GM12878 (cell line): ENCODE measurements at regions not wholly inside any gene's neighbourhood (a gene's known extent, or its start where the extent isn't known, plus 50 kb on each side); places are given as distances from the start of the nearest gene placed in this dataset.
A peak's percentile ranks its signal among the peaks of the same experiment; 100 is the strongest.

Experiments
- ATAC-seq: fragments of 200-7000 bp; cut with Tn5 transposase; 3 replicates; pipeline ENCODE4 v1.9.1; 2020; ENCODE audit warnings: mild to moderate bottlenecking, moderate library complexity
- BruUV-seq: library from RNA; stranded (reverse); fragments of 400-500 nt; replicated peaks from 2 replicates; lab custom pipeline; 2021; lab: Mats Ljungman, UMichigan
- CTCF ChIA-PET: fragments of 300-600 bp; sonication (Branson Sonifier 250); formaldehyde crosslinking; extraction: SDS; loops from one replicate; lab custom pipeline; 2021; ENCODE audit warnings: inconsistent platforms; lab: Yijun Ruan, JAX
- POLR2A ChIA-PET: fragments of 350-600 bp; formaldehyde crosslinking; extraction: SDS; loops from one replicate; lab custom pipeline; 2021; ENCODE audit warnings: inconsistent platforms; lab: Charles Lee
- RAD21 ChIA-PET: fragments of 300-600 bp; sonication (Branson Sonifier 250); formaldehyde crosslinking; loops from one replicate; lab custom pipeline; 2023; ENCODE audit warnings: antibody characterized with exemption; ENCODE audit not compliant: unreplicated experiment; lab: Charles Lee
- SMC1A ChIA-PET: fragments of 300-600 bp; sonication (Branson Sonifier 250); formaldehyde crosslinking; loops from one replicate; lab custom pipeline; 2023; ENCODE audit not compliant: unreplicated experiment, uncharacterized antibody; lab: Charles Lee
- DNase-seq: peaks from one replicate; pipeline ENCODE4 v3.0.0-alpha.2; 2011; ENCODE audit warnings: low read depth, low spot score
- FAIRE-seq: peaks from 3 replicates; lab custom pipeline; 2011; peaks lifted over from hg19 to GRCh38; lab: Jason Lieb, UNC
- H2AFZ ChIP-seq: 2 replicates; pipeline ENCODE4 v1.6.0; 2011; ENCODE audit warnings: low read depth, low read length, control low read depth; ENCODE audit not compliant: control insufficient read depth
- H3K27ac ChIP-seq: 2 replicates; pipeline ENCODE4 v1.5.1; 2011; ENCODE audit warnings: control low read depth; ENCODE audit not compliant: control insufficient read depth, insufficient read depth
- H3K27me3 ChIP-seq, 2 experiments: replicated peaks in 1 of 2; 2 replicates each; pipeline versions ENCODE4 v1.6.0 to v1.6.1; 2011; ENCODE audit warnings: low read length in 1 of 2; ENCODE audit not compliant: control insufficient read depth in 2 of 2, insufficient read depth in 2 of 2
- H3K36me3 ChIP-seq, 2 experiments: 2 replicates each; pipeline ENCODE4 v1.5.1; 2011; ENCODE audit warnings: low read length in 1 of 2; ENCODE audit not compliant: control insufficient read depth in 2 of 2, insufficient read depth in 2 of 2
- H3K4me1 ChIP-seq: 2 replicates; pipeline ENCODE4 v1.6.1; 2011; ENCODE audit warnings: mild to moderate bottlenecking, low read length, moderate library complexity, mixed read lengths; ENCODE audit not compliant: control insufficient read depth, insufficient read depth
- H3K4me2 ChIP-seq: 2 replicates; pipeline ENCODE4 v1.6.0; 2011; ENCODE audit warnings: control low read depth; ENCODE audit not compliant: control insufficient read depth, insufficient read depth
- H3K4me3 ChIP-seq: fragments of 200-600 bp; sonication (generic); 2 replicates; pipeline ENCODE4 v1.5.1; 2016
- H3K79me2 ChIP-seq: 2 replicates; pipeline ENCODE4 v1.6.0; 2011; ENCODE audit warnings: low read length; ENCODE audit not compliant: control insufficient read depth, insufficient read depth
- H3K9ac ChIP-seq: 2 replicates; pipeline ENCODE4 v1.8.0; 2011; ENCODE audit warnings: low read length, control low read depth, mixed read lengths; ENCODE audit not compliant: control insufficient read depth, insufficient read depth
- H3K9me3 ChIP-seq: replicated peaks from 3 replicates; pipeline ENCODE4 v1.5.1; 2011; ENCODE audit warnings: mild to moderate bottlenecking, low read length; ENCODE audit not compliant: control insufficient read depth, insufficient read depth
- H4K20me1 ChIP-seq: 2 replicates; pipeline ENCODE4 v1.6.0; 2011; ENCODE audit not compliant: control insufficient read depth, insufficient read depth
- CREB1 ChIP-seq: IDR thresholded peaks from 2 replicates; pipeline ENCODE4 v1.6.1; 2012; ENCODE audit warnings: low read depth, mild to moderate bottlenecking, inconsistent platforms
- FOXM1 ChIP-seq: IDR thresholded peaks from 2 replicates; pipeline ENCODE4 v1.6.1; 2012; ENCODE audit warnings: low read depth, mild to moderate bottlenecking, inconsistent platforms, low read length, moderate library complexity
- IKZF1 ChIP-seq: fragments of 450-650 bp; conservative IDR thresholded peaks from 2 replicates; pipeline ENCODE4 v1.6.1; 2017; ENCODE audit warnings: antibody characterized with exemption, mild to moderate bottlenecking
- LARP7 ChIP-seq: fragments of 450-650 bp; IDR thresholded peaks from 2 replicates; pipeline ENCODE4 v1.6.1; 2017; ENCODE audit warnings: mild to moderate bottlenecking
- MEF2A ChIP-seq: IDR thresholded peaks from 2 replicates; pipeline ENCODE4 v1.6.1; 2011; ENCODE audit warnings: low read depth, mild to moderate bottlenecking, low read length, moderate library complexity; ENCODE audit not compliant: insufficient read depth
- NFIC ChIP-seq: IDR thresholded peaks from 2 replicates; pipeline ENCODE4 v1.6.1; 2012; ENCODE audit warnings: low read depth, mild to moderate bottlenecking, inconsistent platforms, low read length, moderate library complexity
- POLR2A ChIP-seq: IDR thresholded peaks from 2 replicates; pipeline ENCODE4 v1.6.1; 2011; ENCODE audit warnings: low read depth, mild to moderate bottlenecking, low read length
- SUZ12 ChIP-seq: fragments of 200-600 bp; sonication (generic); IDR thresholded peaks from one replicate; pipeline ENCODE4 v1.6.1; 2018; ENCODE audit warnings: antibody characterized with exemption, mild to moderate bottlenecking; ENCODE audit not compliant: unreplicated experiment
- ZSCAN29 ChIP-seq: fragments of 450-650 bp; IDR thresholded peaks from 2 replicates; pipeline ENCODE4 v1.6.1; 2017; ENCODE audit warnings: mild to moderate bottlenecking, moderate library complexity
- WGBS: methylation state at CpG from one replicate; pipeline ENCODE4 v1.1.6; 2016; ENCODE audit warnings: low lambda C conversion rate; ENCODE audit not compliant: insufficient replicate concordance, insufficient coverage; ENCODE audit errors: missing lambda C conversion rate; 5-methylcytosine and 5-hydroxymethylcytosine counted together
- in situ Hi-C: fragments of 300-500 bp; cut with MboI; formaldehyde crosslinking; loops from 9 replicates; pipeline ENCODE4 v1.14.3; 2018; ENCODE audit warnings: mixed read lengths
- intact Hi-C: fragments of 100-400 bp; cut with micrococcal nuclease; formaldehyde crosslinking; loops from one replicate; pipeline ENCODE4 v1.14.2; 2022; ENCODE audit not compliant: unreplicated experiment
- TF ChIP-seq, protein P1 (sequence below): IDR thresholded peaks from 2 replicates; pipeline ENCODE4 v1.6.1; 2012; ENCODE audit warnings: mild to moderate bottlenecking, low read depth, low read length
- TF ChIP-seq, protein P2 (sequence below): fragments of 450-650 bp; IDR thresholded peaks from 2 replicates; pipeline ENCODE4 v1.6.1; 2017; ENCODE audit warnings: borderline replicate concordance
- TF ChIP-seq, protein P3 (sequence below): fragments of 450-650 bp; formaldehyde crosslinking; IDR thresholded peaks from 2 replicates; pipeline ENCODE4 v1.5.0; 2022; ENCODE audit warnings: mild to moderate bottlenecking, missing genetic modification characterization
- TF ChIP-seq, protein P4 (sequence below): IDR thresholded peaks from 2 replicates; pipeline ENCODE4 v1.6.1; 2012; ENCODE audit warnings: low read length, inconsistent platforms

DNA sequence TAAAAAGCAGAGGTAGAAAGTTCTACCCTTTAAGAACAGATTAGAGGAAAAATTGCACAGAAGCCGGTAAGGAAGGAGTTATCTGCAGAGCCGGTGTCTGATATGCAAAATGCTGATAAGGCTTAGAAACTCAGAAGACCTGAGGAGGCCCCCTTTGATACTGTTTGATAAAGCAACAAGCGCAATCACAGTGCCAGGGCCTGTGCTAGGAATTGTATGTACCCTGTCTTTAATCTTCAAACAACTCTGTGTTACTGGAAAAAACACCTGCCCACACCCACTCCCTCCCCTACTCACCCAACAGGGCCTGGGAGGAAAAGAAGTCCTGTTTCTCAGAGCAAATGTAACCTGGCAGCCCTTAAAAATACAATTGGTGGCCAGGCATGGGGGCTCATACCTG lies 112.7 kb upstream of the FUT8 start:
- no TSS peak for BruUV-seq
- Histone ChIP-seq H3K9ac (peak overlapping the region; percentile 68), H3K36me3 (no peaks in the 10 kb centered on the region), H3K27me3 (no peaks in the 10 kb centered on the region), H3K9me3 (no peaks in the 10 kb centered on the region), H3K4me2 (peak overlapping the region; percentile 62), H3K79me2 (peaks cover 47% of the 10 kb centered on the region), H3K4me3 (peak overlapping the region; percentile 41; the same call in 1 of the 2 replicates), H3K4me1 (peaks cover 32% of the 10 kb centered on the region), H4K20me1 (no peaks in the 10 kb centered on the region), H2AFZ (no peak overlapping the region), H3K27ac (peak overlapping the region; percentile 76)
- DNase-seq (no peak), ATAC-seq (no peak), FAIRE-seq (no peak)
- POLR2A ChIA-PET: interaction anchor here (0.6 to 3.3 kb wide), 4 partner anchors 20 to 202 kb away, joined by 3 to 20 read pairs (median 4); no protein-coding TSS in a partner anchor
- TF ChIP-seq, protein P1, sequence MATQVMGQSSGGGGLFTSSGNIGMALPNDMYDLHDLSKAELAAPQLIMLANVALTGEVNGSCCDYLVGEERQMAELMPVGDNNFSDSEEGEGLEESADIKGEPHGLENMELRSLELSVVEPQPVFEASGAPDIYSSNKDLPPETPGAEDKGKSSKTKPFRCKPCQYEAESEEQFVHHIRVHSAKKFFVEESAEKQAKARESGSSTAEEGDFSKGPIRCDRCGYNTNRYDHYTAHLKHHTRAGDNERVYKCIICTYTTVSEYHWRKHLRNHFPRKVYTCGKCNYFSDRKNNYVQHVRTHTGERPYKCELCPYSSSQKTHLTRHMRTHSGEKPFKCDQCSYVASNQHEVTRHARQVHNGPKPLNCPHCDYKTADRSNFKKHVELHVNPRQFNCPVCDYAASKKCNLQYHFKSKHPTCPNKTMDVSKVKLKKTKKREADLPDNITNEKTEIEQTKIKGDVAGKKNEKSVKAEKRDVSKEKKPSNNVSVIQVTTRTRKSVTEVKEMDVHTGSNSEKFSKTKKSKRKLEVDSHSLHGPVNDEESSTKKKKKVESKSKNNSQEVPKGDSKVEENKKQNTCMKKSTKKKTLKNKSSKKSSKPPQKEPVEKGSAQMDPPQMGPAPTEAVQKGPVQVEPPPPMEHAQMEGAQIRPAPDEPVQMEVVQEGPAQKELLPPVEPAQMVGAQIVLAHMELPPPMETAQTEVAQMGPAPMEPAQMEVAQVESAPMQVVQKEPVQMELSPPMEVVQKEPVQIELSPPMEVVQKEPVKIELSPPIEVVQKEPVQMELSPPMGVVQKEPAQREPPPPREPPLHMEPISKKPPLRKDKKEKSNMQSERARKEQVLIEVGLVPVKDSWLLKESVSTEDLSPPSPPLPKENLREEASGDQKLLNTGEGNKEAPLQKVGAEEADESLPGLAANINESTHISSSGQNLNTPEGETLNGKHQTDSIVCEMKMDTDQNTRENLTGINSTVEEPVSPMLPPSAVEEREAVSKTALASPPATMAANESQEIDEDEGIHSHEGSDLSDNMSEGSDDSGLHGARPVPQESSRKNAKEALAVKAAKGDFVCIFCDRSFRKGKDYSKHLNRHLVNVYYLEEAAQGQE: no peak
- TF ChIP-seq NFIC: no peak
- no peak for TF ChIP-seq LARP7
- no peak for TF ChIP-seq FOXM1
- no peak for TF ChIP-seq SUZ12
- TF ChIP-seq, protein P2, sequence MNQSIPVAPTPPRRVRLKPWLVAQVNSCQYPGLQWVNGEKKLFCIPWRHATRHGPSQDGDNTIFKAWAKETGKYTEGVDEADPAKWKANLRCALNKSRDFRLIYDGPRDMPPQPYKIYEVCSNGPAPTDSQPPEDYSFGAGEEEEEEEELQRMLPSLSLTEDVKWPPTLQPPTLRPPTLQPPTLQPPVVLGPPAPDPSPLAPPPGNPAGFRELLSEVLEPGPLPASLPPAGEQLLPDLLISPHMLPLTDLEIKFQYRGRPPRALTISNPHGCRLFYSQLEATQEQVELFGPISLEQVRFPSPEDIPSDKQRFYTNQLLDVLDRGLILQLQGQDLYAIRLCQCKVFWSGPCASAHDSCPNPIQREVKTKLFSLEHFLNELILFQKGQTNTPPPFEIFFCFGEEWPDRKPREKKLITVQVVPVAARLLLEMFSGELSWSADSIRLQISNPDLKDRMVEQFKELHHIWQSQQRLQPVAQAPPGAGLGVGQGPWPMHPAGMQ: no peak
- no peak for TF ChIP-seq CREB1
- no peak for TF ChIP-seq POLR2A
- TF ChIP-seq ZSCAN29: no peak
- TF ChIP-seq MEF2A: no peak
- TF ChIP-seq, protein P3, sequence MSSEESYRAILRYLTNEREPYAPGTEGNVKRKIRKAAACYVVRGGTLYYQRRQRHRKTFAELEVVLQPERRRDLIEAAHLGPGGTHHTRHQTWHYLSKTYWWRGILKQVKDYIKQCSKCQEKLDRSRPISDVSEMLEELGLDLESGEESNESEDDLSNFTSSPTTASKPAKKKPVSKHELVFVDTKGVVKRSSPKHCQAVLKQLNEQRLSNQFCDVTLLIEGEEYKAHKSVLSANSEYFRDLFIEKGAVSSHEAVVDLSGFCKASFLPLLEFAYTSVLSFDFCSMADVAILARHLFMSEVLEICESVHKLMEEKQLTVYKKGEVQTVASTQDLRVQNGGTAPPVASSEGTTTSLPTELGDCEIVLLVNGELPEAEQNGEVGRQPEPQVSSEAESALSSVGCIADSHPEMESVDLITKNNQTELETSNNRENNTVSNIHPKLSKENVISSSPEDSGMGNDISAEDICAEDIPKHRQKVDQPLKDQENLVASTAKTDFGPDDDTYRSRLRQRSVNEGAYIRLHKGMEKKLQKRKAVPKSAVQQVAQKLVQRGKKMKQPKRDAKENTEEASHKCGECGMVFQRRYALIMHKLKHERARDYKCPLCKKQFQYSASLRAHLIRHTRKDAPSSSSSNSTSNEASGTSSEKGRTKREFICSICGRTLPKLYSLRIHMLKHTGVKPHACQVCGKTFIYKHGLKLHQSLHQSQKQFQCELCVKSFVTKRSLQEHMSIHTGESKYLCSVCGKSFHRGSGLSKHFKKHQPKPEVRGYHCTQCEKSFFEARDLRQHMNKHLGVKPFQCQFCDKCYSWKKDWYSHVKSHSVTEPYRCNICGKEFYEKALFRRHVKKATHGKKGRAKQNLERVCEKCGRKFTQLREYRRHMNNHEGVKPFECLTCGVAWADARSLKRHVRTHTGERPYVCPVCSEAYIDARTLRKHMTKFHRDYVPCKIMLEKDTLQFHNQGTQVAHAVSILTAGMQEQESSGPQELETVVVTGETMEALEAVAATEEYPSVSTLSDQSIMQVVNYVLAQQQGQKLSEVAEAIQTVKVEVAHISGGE: no peak
- no peak for TF ChIP-seq IKZF1
- TF ChIP-seq, protein P4, sequence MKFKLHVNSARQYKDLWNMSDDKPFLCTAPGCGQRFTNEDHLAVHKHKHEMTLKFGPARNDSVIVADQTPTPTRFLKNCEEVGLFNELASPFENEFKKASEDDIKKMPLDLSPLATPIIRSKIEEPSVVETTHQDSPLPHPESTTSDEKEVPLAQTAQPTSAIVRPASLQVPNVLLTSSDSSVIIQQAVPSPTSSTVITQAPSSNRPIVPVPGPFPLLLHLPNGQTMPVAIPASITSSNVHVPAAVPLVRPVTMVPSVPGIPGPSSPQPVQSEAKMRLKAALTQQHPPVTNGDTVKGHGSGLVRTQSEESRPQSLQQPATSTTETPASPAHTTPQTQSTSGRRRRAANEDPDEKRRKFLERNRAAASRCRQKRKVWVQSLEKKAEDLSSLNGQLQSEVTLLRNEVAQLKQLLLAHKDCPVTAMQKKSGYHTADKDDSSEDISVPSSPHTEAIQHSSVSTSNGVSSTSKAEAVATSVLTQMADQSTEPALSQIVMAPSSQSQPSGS: no peak
- WGBS: 3% methylated on average over 3 of the region's 3 CpGs
- SMC1A ChIA-PET: interaction anchor here (0.7 to 17.0 kb wide), 9 partner anchors 12 to 115 kb away, joined by 3 to 391 read pairs (median 12); partner anchors contain the start of gene FUT8
- CTCF ChIA-PET: interaction anchor here (1.4 to 6.0 kb wide), 3 partner anchors 12 to 115 kb away, joined by 6 to 63 read pairs (median 16); no protein-coding TSS in a partner anchor
- RAD21 ChIA-PET: interaction anchor here (6.8 to 11.2 kb wide), 3 partner anchors 18 to 112 kb away, joined by 77 to 272 read pairs (median 99); partner anchors contain the start of gene FUT8
- in situ Hi-C loops: no loop called here
- intact Hi-C loops: loop anchor here (5.0 kb wide), 3 partner anchors 112 to 133 kb away; partner anchors contain the start of gene FUT8
